OCI-LY1 (cell line): ENCODE measurements at regions not wholly inside any gene's neighbourhood (a gene's known extent, or its start where the extent isn't known, plus 50 kb on each side); places are given as distances from the start of the nearest gene placed in this dataset.

ENCODE experiments used
- H2AFZ ChIP-seq: fragments of 200-600 bp; sonication (generic), shearing (Covaris generic); 2 replicates; pipeline ENCODE4 v1.6.0; 2014; ENCODE audit warnings: antibody characterized with exemption, mild to moderate bottlenecking, low read length
- H3F3A ChIP-seq: fragments of 200-600 bp; sonication (generic), shearing (Covaris generic); 2 replicates; pipeline ENCODE4 v1.6.0; 2014; ENCODE audit warnings: mild to moderate bottlenecking, antibody characterized with exemption, low read length, moderate library complexity; ENCODE audit not compliant: insufficient read depth
- H3K27ac ChIP-seq: fragments of 200-600 bp; sonication (generic); 2 replicates; pipeline ENCODE4 v1.5.1; 2014; ENCODE audit warnings: low read length, mixed run types, mild to moderate bottlenecking, low read depth; ENCODE audit not compliant: poor library complexity, severe bottlenecking
- H3K27me3 ChIP-seq: fragments of 200-600 bp; sonication (generic); 2 replicates; pipeline ENCODE4 v1.6.0; 2014; ENCODE audit warnings: antibody characterized with exemption, mild to moderate bottlenecking, low read length, moderate library complexity; ENCODE audit not compliant: insufficient read depth
- H3K36me3 ChIP-seq: fragments of 200-600 bp; sonication (generic); 2 replicates; pipeline ENCODE4 v1.6.1; 2014; ENCODE audit warnings: mild to moderate bottlenecking, antibody characterized with exemption, low read length, moderate library complexity, mixed read lengths; ENCODE audit not compliant: insufficient read depth
- H3K4me1 ChIP-seq: fragments of 200-600 bp; sonication (generic); 2 replicates; pipeline ENCODE4 v1.5.1; 2014; ENCODE audit warnings: mild to moderate bottlenecking, low read length, moderate library complexity; ENCODE audit not compliant: insufficient read depth, severe bottlenecking
- H3K4me2 ChIP-seq: fragments of 200-600 bp; sonication (generic), shearing (Covaris generic); 2 replicates; pipeline ENCODE4 v1.6.1; 2014; ENCODE audit warnings: low read length
- H3K4me3 ChIP-seq: fragments of 200-600 bp; sonication (generic); 2 replicates; pipeline ENCODE4 v1.5.1; 2014; ENCODE audit warnings: low read length, low read depth, mild to moderate bottlenecking, mixed read lengths; ENCODE audit not compliant: poor library complexity, severe bottlenecking
- H3K79me2 ChIP-seq: fragments of 200-600 bp; shearing (Covaris generic); 2 replicates; pipeline ENCODE4 v1.6.1; 2016; ENCODE audit warnings: mixed run types, low read length, mixed read lengths; ENCODE audit not compliant: insufficient read depth
- H3K9ac ChIP-seq: fragments of 200-600 bp; sonication (generic), shearing (Covaris generic); 2 replicates; pipeline ENCODE4 v1.6.1; 2014; ENCODE audit warnings: mild to moderate bottlenecking, low read length, mixed read lengths
- H3K9me2 ChIP-seq: fragments of 200-600 bp; sonication (generic), shearing (Covaris generic); 2 replicates; pipeline ENCODE4 v1.6.1; 2014; ENCODE audit warnings: low read depth, mild to moderate bottlenecking, low read length, mixed read lengths
- H3K9me3 ChIP-seq: fragments of 200-600 bp; shearing (Covaris generic); 2 replicates; pipeline ENCODE4 v1.6.1; 2014; ENCODE audit warnings: low read length, mixed read lengths
- H4K20me1 ChIP-seq: fragments of 200-600 bp; sonication (generic), shearing (Covaris generic); 2 replicates; pipeline ENCODE4 v1.6.0; 2016; ENCODE audit warnings: mild to moderate bottlenecking, low read length; ENCODE audit not compliant: insufficient read depth
- EZH2 ChIP-seq: fragments of 200-600 bp; sonication (generic), shearing (Covaris generic); IDR thresholded peaks from 2 replicates; pipeline ENCODE4 v1.8.0; 2017; ENCODE audit warnings: borderline replicate concordance, mixed run types, mild to moderate bottlenecking, antibody characterized with exemption, low read length, moderate library complexity, mixed read lengths
- TF ChIP-seq, protein P1 (sequence below): fragments of 200-600 bp; sonication (generic), shearing (Covaris generic); IDR thresholded peaks from 2 replicates; pipeline ENCODE4 v1.5.1; 2017; ENCODE audit warnings: mild to moderate bottlenecking, antibody characterized with exemption, low read length, moderate library complexity, mixed read lengths

GRCh38 chr10:117472872-117473271 is 69.7 kb upstream of the EMX2 start:
- H3K4me2 ChIP-seq, result no peak overlapping the region
- no peak for TF ChIP-seq EZH2
- TF ChIP-seq, protein P1, sequence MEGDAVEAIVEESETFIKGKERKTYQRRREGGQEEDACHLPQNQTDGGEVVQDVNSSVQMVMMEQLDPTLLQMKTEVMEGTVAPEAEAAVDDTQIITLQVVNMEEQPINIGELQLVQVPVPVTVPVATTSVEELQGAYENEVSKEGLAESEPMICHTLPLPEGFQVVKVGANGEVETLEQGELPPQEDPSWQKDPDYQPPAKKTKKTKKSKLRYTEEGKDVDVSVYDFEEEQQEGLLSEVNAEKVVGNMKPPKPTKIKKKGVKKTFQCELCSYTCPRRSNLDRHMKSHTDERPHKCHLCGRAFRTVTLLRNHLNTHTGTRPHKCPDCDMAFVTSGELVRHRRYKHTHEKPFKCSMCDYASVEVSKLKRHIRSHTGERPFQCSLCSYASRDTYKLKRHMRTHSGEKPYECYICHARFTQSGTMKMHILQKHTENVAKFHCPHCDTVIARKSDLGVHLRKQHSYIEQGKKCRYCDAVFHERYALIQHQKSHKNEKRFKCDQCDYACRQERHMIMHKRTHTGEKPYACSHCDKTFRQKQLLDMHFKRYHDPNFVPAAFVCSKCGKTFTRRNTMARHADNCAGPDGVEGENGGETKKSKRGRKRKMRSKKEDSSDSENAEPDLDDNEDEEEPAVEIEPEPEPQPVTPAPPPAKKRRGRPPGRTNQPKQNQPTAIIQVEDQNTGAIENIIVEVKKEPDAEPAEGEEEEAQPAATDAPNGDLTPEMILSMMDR, result no peak
- no peak overlapping the region for H3K27ac ChIP-seq
- no peak overlapping the region for H3K9ac ChIP-seq
- no peaks in the 10 kb centered on the region for H3K79me2 ChIP-seq
- no peaks in the 10 kb centered on the region for H3F3A ChIP-seq
- H3K9me2 ChIP-seq, result no peaks in the 10 kb centered on the region
- H3K4me3 ChIP-seq, result no peak overlapping the region
- no peaks in the 10 kb centered on the region for H4K20me1 ChIP-seq
- no peaks in the 10 kb centered on the region for H3K36me3 ChIP-seq
- H3K9me3 ChIP-seq, result no peaks in the 10 kb centered on the region
- no peaks in the 10 kb centered on the region; the same call in 1 of the 2 replicates for H3K27me3 ChIP-seq
- H2AFZ ChIP-seq, result no peak overlapping the region
- no peaks in the 10 kb centered on the region for H3K4me1 ChIP-seq

DNA sequence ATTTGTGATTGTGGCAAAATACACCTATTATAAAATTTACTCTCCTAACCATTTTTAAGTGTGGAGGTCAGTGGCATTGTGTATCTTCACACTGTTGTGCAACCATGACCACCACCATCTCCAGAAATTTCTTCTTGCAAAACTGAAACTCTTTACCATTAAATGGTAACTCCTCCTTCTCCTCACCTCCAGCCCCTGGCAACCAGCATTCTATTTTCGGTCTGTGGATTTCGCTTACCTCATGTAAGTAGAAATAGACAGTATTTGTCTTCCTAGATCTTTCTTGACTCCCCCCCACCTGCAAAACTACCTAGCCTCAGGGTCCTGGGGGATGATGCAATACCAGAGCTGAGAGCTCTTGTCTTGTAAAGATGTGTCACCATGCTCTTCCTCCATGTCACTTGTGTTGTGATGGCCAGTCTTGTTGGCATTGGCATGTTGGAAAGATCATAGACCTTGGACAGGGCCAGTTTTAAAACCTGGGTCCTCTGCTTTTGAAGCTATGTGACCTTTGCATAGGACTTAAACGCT is 71.1 kb upstream of the EMX2 start:
- Histone ChIP-seq H2AFZ (no peak overlapping the region), H3F3A (no peaks in the 10 kb centered on the region), H4K20me1 (no peaks in the 10 kb centered on the region), H3K36me3 (no peaks in the 10 kb centered on the region), H3K4me3 (no peak overlapping the region), H3K4me1 (no peaks in the 10 kb centered on the region), H3K9me3 (no peaks in the 10 kb centered on the region), H3K27ac (no peak overlapping the region), H3K9ac (no peak overlapping the region), H3K9me2 (no peaks in the 10 kb centered on the region), H3K4me2 (no peak overlapping the region), H3K27me3 (no peaks in the 10 kb centered on the region; the same call in 1 of the 2 replicates), H3K79me2 (no peaks in the 10 kb centered on the region)
- TF ChIP-seq, protein P1, result no peak
- TF ChIP-seq EZH2, result no peak

GRCh38 chr10:117470733-117471132 is 71.8 kb upstream of the EMX2 start:
- Histone ChIP-seq H3K27me3 (no peaks in the 10 kb centered on the region; the same call in 1 of the 2 replicates), H3K4me2 (no peak overlapping the region), H3F3A (no peaks in the 10 kb centered on the region), H3K4me1 (no peaks in the 10 kb centered on the region), H3K9me3 (no peaks in the 10 kb centered on the region), H4K20me1 (no peaks in the 10 kb centered on the region), H3K79me2 (no peaks in the 10 kb centered on the region), H2AFZ (no peak overlapping the region), H3K36me3 (no peaks in the 10 kb centered on the region), H3K4me3 (no peak overlapping the region), H3K27ac (no peak overlapping the region), H3K9me2 (no peaks in the 10 kb centered on the region), H3K9ac (no peak overlapping the region)
- TF ChIP-seq, protein P1, result no peak
- no peak for TF ChIP-seq EZH2
